Ascending aorta (tissue), 2 donors: ENCODE measurements at regions not wholly inside any gene's neighbourhood (a gene's known extent, or its start where the extent isn't known, plus 50 kb on each side); places are given as distances from the start of the nearest gene placed in this dataset.

Experiments
- DNase-seq, 2 donors: peaks; one replicate each; pipeline ENCODE4 v3.0.0-alpha.2; 2019; ENCODE audit warnings: low spot score in 2 of 2
- H3K27ac ChIP-seq, 2 donors: fragments of 200-600 bp; sonication (generic); one replicate each; pipeline ENCODE4 v1.5.1; 2016 to 2017; ENCODE audit warnings: mild to moderate bottlenecking in 1 of 2
- H3K27me3 ChIP-seq: fragments of 200-600 bp; sonication (generic); one replicate; pipeline ENCODE4 v1.5.1; 2017
- H3K36me3 ChIP-seq, 2 donors: fragments of 200-600 bp; sonication (generic); one replicate each; pipeline ENCODE4 v1.5.1; 2016
- H3K4me1 ChIP-seq, 2 donors: fragments of 200-600 bp; sonication (generic); one replicate each; pipeline ENCODE4 v1.5.1; 2016 to 2017; ENCODE audit warnings: mild to moderate bottlenecking in 1 of 2
- H3K4me3 ChIP-seq, 2 donors: fragments of 200-600 bp; sonication (generic); one replicate each; pipeline ENCODE4 v1.5.1; 2016 to 2017; ENCODE audit warnings: mild to moderate bottlenecking in 1 of 2
- H3K9me3 ChIP-seq, 2 donors: fragments of 200-600 bp; sonication (generic); one replicate each; pipeline ENCODE4 v1.5.1; 2016
- CTCF ChIP-seq, 3 experiments: fragments of 200-600 bp in 2 of 3; fragments of 450-650 bp in 1 of 3; sonication (generic) in 2 of 3; IDR thresholded peaks; one replicate each; pipeline ENCODE4 v1.5.1; 2016 to 2019; ENCODE audit warnings: antibody characterized with exemption in 3 of 3, mild to moderate bottlenecking in 1 of 3, moderate library complexity in 1 of 3
- intact Hi-C: fragments of 100-400 bp; cut with DNase I; formaldehyde crosslinking; loops from one replicate; pipeline ENCODE4 v1.15.1; 2023

GRCh38 chr16:52101246-52101645 lies 445.7 kb downstream of the TOX3 start:
- Histone ChIP-seq H3K27ac (no peak overlapping the region), H3K9me3 (no peaks in the 10 kb centered on the region), H3K4me1 (no peaks in the 10 kb centered on the region), H3K36me3 (no peaks in the 10 kb centered on the region), H3K27me3 (no peaks in the 10 kb centered on the region), H3K4me3 (no peak overlapping the region)
- intact Hi-C loops = no loop called here
- no peak for TF ChIP-seq CTCF (IDR thresholded peaks at IDR 0.05)
- no peak for DNase-seq

DNA sequence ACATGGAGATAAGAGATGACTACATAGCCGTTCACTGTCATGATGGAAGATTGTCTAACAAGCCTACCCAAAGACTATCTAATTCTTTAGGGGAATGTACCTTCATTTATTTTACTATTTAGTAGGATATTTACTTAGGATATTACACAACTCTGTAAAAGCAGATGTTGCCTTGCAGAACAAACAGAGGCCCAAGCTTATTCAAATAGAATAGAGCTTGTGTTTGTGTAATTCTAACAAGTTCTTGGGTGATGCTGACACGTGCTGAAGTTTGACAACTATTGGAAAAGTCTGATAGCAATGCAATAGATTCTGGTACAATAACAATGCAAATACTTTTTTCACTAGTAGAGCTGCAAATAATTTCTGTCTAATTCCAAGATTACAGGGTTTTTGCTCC lies 447.6 kb downstream of the TOX3 start:
- no peak for TF ChIP-seq CTCF (IDR thresholded peaks at IDR 0.05)
- intact Hi-C loops = no loop called here
- H3K36me3 ChIP-seq = no peaks in the 10 kb centered on the region

GRCh38 chr16:52095471-52095870 lies 451.5 kb downstream of the TOX3 start:
- Histone ChIP-seq H3K4me1 (no peaks in the 10 kb centered on the region), H3K27ac (no peak overlapping the region), H3K36me3 (no peaks in the 10 kb centered on the region), H3K4me3 (no peak overlapping the region), H3K9me3 (no peaks in the 10 kb centered on the region), H3K27me3 (no peaks in the 10 kb centered on the region)
- TF ChIP-seq CTCF (IDR thresholded peaks at IDR 0.05) = no peak
- DNase-seq = no peak
- intact Hi-C loops = no loop called here

More for the DNA sequence above, 447.6 kb downstream of the TOX3 start:
- no peak overlapping the region for H3K27ac ChIP-seq
- no peak overlapping the region for H3K4me3 ChIP-seq
- DNase-seq = no peak
- H3K4me1 ChIP-seq = no peaks in the 10 kb centered on the region
- no peaks in the 10 kb centered on the region for H3K9me3 ChIP-seq
- H3K27me3 ChIP-seq = no peaks in the 10 kb centered on the region

DNA sequence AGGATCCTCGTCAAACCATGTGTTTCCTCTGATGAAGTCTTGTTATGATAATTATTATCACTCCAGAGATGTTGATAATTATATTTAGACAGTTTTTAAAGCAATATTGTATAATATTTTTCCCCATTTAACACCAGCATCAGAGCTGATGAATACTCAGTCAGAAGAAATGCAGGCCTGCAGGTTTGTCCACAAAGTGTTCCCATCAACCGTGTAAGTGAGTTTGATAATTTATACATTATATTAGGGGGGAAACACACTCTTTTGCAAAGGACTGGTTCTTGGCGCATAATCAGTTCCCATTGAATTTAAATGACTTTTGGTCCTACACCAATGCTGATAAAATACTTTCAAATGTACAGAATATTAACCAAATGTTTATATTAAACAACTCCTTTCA lies 454.8 kb downstream of the TOX3 start:
- Histone ChIP-seq H3K36me3 (no peaks in the 10 kb centered on the region), H3K4me1 (no peaks in the 10 kb centered on the region), H3K27me3 (no peaks in the 10 kb centered on the region), H3K27ac (no peak overlapping the region), H3K4me3 (no peak overlapping the region), H3K9me3 (no peaks in the 10 kb centered on the region)
- no peak for DNase-seq
- intact Hi-C loops = no loop called here
- TF ChIP-seq CTCF (IDR thresholded peaks at IDR 0.05) = no peak

DNA sequence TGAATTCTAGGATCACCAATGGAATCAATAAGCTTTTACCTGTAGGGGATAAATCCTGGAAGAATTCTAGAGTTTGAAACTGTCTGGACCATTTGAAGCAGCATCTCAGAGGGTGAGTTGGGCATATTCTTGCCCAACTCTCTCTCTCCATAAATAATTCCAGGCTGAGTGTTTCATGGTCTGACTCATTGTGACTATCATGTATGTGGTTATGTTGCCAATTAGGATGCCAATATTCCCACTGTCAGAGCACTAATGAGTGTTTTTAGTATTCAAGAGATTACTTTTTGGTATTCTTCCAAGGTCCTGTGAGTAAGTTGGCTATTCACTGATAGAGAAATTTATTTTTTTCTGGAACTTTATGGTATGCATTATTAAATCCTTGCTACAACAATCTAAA lies 456.9 kb downstream of the TOX3 start:
- TF ChIP-seq CTCF (IDR thresholded peaks at IDR 0.05) = no peak
- no peaks in the 10 kb centered on the region for H3K9me3 ChIP-seq
- DNase-seq = no peak
- intact Hi-C loops = no loop called here
- H3K36me3 ChIP-seq = no peaks in the 10 kb centered on the region
- H3K4me1 ChIP-seq = no peaks in the 10 kb centered on the region
- H3K4me3 ChIP-seq = no peak overlapping the region
- H3K27me3 ChIP-seq = no peaks in the 10 kb centered on the region
- no peak overlapping the region for H3K27ac ChIP-seq

DNA sequence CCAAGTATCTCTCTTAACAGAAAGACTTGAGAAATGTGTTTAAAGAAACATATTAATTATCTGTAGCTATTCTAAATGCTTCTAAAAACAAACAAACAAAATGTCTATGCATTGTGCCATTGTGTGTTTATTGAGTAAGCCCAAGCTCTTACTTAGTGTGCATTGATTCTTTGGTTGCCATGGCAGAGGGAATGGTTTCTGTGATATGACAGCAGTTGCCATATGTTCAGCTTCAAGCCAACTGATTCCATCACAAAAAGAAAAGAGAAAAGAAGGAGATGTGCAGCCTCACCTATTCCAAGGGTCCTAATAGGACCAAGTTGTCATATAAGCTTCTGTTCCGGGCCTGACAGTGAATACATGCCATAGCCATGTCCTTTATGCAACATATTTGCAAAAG lies 457.5 kb downstream of the TOX3 start:
- Histone ChIP-seq H3K36me3 (no peaks in the 10 kb centered on the region), H3K4me1 (no peaks in the 10 kb centered on the region), H3K27me3 (no peaks in the 10 kb centered on the region), H3K4me3 (no peak overlapping the region), H3K9me3 (no peaks in the 10 kb centered on the region), H3K27ac (no peak overlapping the region)
- TF ChIP-seq CTCF (IDR thresholded peaks at IDR 0.05) = no peak
- no peak for DNase-seq
- intact Hi-C loops = no loop called here
